ENCODE measurements at regions not wholly inside any gene's neighbourhood (a gene's known extent, or its start where the extent isn't known, plus 50 kb on each side); places are given as distances from the start of the nearest gene placed in this dataset.
A peak's percentile ranks its signal among the peaks of the same experiment; 100 is the strongest.

GRCh38 chr12:9378430-9378835 is 170.2 kb upstream of the PZP start (continued):
- TF ChIP-seq, protein P1, sequence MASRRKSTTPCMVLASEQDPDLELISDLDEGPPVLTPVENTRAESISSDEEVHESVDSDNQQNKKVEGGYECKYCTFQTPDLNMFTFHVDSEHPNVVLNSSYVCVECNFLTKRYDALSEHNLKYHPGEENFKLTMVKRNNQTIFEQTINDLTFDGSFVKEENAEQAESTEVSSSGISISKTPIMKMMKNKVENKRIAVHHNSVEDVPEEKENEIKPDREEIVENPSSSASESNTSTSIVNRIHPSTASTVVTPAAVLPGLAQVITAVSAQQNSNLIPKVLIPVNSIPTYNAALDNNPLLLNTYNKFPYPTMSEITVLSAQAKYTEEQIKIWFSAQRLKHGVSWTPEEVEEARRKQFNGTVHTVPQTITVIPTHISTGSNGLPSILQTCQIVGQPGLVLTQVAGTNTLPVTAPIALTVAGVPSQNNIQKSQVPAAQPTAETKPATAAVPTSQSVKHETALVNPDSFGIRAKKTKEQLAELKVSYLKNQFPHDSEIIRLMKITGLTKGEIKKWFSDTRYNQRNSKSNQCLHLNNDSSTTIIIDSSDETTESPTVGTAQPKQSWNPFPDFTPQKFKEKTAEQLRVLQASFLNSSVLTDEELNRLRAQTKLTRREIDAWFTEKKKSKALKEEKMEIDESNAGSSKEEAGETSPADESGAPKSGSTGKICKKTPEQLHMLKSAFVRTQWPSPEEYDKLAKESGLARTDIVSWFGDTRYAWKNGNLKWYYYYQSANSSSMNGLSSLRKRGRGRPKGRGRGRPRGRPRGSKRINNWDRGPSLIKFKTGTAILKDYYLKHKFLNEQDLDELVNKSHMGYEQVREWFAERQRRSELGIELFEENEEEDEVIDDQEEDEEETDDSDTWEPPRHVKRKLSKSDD (CRISPR knock-in tag; IDR thresholded peaks at IDR 0.05; ENCODE audit: low read depth) = no peak
- TF ChIP-seq CREBL2 (CRISPR knock-in tag; IDR thresholded peaks at IDR 0.05; ENCODE audit: borderline replicate concordance) (no peak), ZNF142 (CRISPR knock-in tag; IDR thresholded peaks at IDR 0.05) (no peak), ZBTB21 (CRISPR knock-in tag; IDR thresholded peaks at IDR 0.05) (no peak), ZNF660 (CRISPR knock-in tag; IDR thresholded peaks at IDR 0.05; ENCODE audit: borderline replicate concordance, low read depth) (no peak), BCL6 (CRISPR knock-in tag; IDR thresholded peaks at IDR 0.05) (0 out of 2 replicates have a peak, but pooled peaks have one; percentile 46), NFE2L1 (CRISPR knock-in tag; IDR thresholded peaks at IDR 0.05; ENCODE audit: borderline replicate concordance) (no peak), FOXP4 (CRISPR knock-in tag; IDR thresholded peaks at IDR 0.05) (no peak), ZNF460 (CRISPR knock-in tag; IDR thresholded peaks at IDR 0.05; ENCODE audit: borderline replicate concordance) (no peak), FOXK2 (IDR thresholded peaks at IDR 0.05) (no peak), ZFP37 (CRISPR knock-in tag; IDR thresholded peaks at IDR 0.05; ENCODE audit: borderline replicate concordance) (no peak), HOXA9 (CRISPR knock-in tag; IDR thresholded peaks at IDR 0.05; ENCODE audit: borderline replicate concordance) (no peak), WIZ (CRISPR knock-in tag; IDR thresholded peaks at IDR 0.05) (no peak), CEBPG (CRISPR knock-in tag; IDR thresholded peaks at IDR 0.05) (0 out of 2 replicates have a peak, but pooled peaks have one; percentile 17), PHF20 (CRISPR knock-in tag; IDR thresholded peaks at IDR 0.05) (no peak)
- TF ChIP-seq, protein P2, sequence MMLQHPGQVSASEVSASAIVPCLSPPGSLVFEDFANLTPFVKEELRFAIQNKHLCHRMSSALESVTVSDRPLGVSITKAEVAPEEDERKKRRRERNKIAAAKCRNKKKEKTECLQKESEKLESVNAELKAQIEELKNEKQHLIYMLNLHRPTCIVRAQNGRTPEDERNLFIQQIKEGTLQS (CRISPR knock-in tag; IDR thresholded peaks at IDR 0.05) = no peak
